HFFc6 (cell line): ENCODE measurements at regions not wholly inside any gene's neighbourhood (a gene's known extent, or its start where the extent isn't known, plus 50 kb on each side); places are given as distances from the start of the nearest gene placed in this dataset.

Experiments
- DNase-seq: peaks from one replicate; pipeline ENCODE4 v3.0.0-alpha.2; 2018
- H3K27ac Mint-ChIP-seq: 2 replicates; pipeline ENCODE4 v1.8.0; 2020; ENCODE audit warnings: mild to moderate bottlenecking, mixed read lengths
- H3K27me3 Mint-ChIP-seq: 2 replicates; pipeline ENCODE4 v1.8.0; 2021; ENCODE audit warnings: mild to moderate bottlenecking, moderate library complexity, mixed read lengths; ENCODE audit not compliant: insufficient read depth
- H3K36me3 Mint-ChIP-seq: 2 replicates; pipeline ENCODE4 v1.8.0; 2021; ENCODE audit warnings: low read depth, mixed read lengths
- H3K4me1 Mint-ChIP-seq: 2 replicates; pipeline ENCODE4 v1.8.0; 2020; ENCODE audit warnings: low read depth, mixed read lengths
- H3K4me3 Mint-ChIP-seq: 2 replicates; pipeline ENCODE4 v1.8.0; 2020; ENCODE audit warnings: mild to moderate bottlenecking, moderate library complexity, mixed read lengths
- H3K9me3 Mint-ChIP-seq: 2 replicates; pipeline ENCODE4 v1.8.0; 2020; ENCODE audit warnings: mild to moderate bottlenecking, mixed read lengths
- TF ChIP-seq, protein P1 (sequence below): fragments of 200-600 bp; sonication (generic); IDR thresholded peaks from 2 replicates; pipeline ENCODE4 v1.5.0; 2021; ENCODE audit warnings: antibody characterized with exemption, mild to moderate bottlenecking

DNA sequence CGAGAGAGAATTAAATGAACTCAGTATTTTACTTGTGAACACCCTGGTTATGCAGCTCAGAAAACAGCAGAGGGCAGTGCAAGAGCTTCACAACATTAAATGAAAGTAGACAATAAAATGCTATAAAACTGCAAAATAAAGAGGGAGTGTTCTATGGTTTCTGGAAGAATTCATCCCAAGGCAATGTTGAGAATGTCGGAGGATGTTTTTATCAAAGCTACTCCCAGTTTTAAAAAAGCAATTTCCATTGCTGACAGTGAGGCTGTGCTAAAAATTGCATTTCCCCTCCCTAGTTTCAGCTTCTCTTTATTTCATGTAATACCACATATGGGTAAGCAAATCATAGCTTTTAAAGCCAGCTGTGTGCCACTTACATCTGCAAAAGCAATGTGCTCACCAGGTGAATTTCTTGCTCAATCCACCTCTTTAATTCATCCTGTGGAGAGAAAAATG is 296.8 kb downstream of the RAB38 start:
- H3K4me3 Mint-ChIP-seq, result no peak overlapping the region
- TF ChIP-seq, protein P1, sequence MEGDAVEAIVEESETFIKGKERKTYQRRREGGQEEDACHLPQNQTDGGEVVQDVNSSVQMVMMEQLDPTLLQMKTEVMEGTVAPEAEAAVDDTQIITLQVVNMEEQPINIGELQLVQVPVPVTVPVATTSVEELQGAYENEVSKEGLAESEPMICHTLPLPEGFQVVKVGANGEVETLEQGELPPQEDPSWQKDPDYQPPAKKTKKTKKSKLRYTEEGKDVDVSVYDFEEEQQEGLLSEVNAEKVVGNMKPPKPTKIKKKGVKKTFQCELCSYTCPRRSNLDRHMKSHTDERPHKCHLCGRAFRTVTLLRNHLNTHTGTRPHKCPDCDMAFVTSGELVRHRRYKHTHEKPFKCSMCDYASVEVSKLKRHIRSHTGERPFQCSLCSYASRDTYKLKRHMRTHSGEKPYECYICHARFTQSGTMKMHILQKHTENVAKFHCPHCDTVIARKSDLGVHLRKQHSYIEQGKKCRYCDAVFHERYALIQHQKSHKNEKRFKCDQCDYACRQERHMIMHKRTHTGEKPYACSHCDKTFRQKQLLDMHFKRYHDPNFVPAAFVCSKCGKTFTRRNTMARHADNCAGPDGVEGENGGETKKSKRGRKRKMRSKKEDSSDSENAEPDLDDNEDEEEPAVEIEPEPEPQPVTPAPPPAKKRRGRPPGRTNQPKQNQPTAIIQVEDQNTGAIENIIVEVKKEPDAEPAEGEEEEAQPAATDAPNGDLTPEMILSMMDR, result peak; percentile 63
- no peaks in the 10 kb centered on the region for H3K27me3 Mint-ChIP-seq
- no peaks in the 10 kb centered on the region for H3K36me3 Mint-ChIP-seq
- DNase-seq, result peak; percentile 42
- no peaks in the 10 kb centered on the region; the same call in 1 of the 2 replicates for H3K4me1 Mint-ChIP-seq
- no peak overlapping the region for H3K27ac Mint-ChIP-seq
- no peaks in the 10 kb centered on the region for H3K9me3 Mint-ChIP-seq

DNA sequence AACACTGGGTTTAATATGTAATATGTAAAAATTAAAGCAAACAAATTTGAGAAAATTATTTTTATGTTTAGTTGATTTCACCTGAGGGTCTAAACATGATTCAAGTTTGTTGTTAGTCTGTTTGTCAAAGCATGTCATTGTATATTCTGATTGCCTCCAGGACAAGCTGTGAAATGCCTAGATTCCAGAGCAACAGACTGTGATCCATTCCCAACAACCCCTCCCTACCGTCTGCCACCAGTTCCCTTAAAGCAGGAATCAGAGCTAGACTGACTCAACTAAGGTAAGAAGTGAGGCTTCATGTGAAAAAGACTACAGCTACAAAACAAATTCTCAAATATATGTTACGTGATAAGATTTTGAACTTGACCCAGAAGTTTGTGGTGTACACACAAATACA is 304.2 kb downstream of the RAB38 start:
- Mint-ChIP-seq H3K36me3 (no peaks in the 10 kb centered on the region), H3K27ac (no peak overlapping the region), H3K27me3 (no peaks in the 10 kb centered on the region; the same call in 1 of the 2 replicates), H3K9me3 (peaks cover 6% of the 10 kb centered on the region; the same call in 1 of the 2 replicates), H3K4me1 (no peaks in the 10 kb centered on the region), H3K4me3 (no peak overlapping the region)
- TF ChIP-seq, protein P1, result no peak
- no peak for DNase-seq

DNA sequence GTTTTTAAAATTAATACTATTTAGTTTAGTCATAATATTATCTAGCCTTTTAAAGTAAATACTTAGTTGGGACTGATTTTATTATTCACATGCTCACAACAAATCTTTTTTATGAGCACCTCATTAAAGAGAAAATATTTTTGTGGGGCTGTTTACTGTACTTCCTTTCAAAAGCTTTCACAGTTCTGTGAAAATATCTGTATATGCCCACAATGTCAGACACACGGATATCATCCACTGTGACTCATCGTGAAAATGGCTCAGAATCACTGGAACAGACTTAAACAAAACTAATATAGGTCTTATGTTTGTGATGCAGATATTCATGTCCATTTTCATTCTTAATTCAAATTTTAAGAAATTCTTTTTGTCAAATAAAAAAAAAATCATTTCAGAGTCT is 305.2 kb downstream of the RAB38 start:
- Mint-ChIP-seq H3K4me1 (no peaks in the 10 kb centered on the region), H3K27me3 (no peaks in the 10 kb centered on the region; the same call in 1 of the 2 replicates), H3K27ac (no peak overlapping the region), H3K4me3 (no peak overlapping the region), H3K36me3 (no peaks in the 10 kb centered on the region), H3K9me3 (peaks cover 6% of the 10 kb centered on the region; the same call in 1 of the 2 replicates)
- TF ChIP-seq, protein P1, result no peak
- DNase-seq, result no peak

DNA sequence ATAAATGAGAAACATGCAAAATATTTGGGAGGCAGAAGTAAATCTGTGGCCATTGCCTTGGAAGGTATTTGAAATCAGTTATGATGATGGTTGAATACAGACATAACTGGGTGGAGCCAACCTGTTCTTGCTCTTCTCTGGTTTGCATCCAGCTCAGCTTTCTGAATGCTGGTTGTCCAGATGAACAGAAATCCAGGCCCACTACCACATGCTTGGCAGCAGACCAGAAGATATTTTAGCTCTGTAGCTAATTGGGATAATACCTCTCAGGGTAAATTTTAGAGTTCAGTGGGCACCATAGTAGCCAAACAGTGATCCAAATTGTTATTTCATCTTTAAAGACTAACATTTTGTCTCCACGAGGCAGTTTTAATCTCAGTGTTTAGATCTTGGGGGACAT is 308.3 kb downstream of the RAB38 start:
- H3K4me1 Mint-ChIP-seq, result no peaks in the 10 kb centered on the region
- TF ChIP-seq, protein P1, result no peak
- DNase-seq, result no peak
- H3K27me3 Mint-ChIP-seq, result no peaks in the 10 kb centered on the region; the same call in 1 of the 2 replicates
- no peak overlapping the region for H3K27ac Mint-ChIP-seq
- H3K4me3 Mint-ChIP-seq, result no peak overlapping the region
- H3K36me3 Mint-ChIP-seq, result no peaks in the 10 kb centered on the region
- peaks cover 9% of the 10 kb centered on the region for H3K9me3 Mint-ChIP-seq

DNA sequence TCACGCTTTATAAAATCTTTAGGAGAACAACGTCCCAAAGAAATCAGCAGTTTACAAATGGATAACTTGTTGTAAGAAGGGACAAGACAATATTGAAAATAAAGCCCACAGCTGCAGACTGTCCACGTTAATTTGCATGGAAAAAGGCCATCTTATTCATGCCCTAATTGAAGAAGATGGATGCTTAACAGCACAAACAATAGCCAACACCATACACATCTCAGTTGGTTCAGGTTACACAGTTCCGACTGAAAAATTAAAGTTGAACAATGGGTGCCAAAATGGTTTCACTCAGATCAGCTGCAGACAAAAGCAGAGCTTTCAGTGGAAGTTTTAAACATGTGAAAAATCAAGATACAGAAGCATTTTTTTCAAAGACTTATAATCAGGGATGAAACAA is 314.2 kb downstream of the RAB38 start:
- no peak overlapping the region for H3K4me3 Mint-ChIP-seq
- peaks cover 7% of the 10 kb centered on the region; the same call in 1 of the 2 replicates for H3K9me3 Mint-ChIP-seq
- no peaks in the 10 kb centered on the region for H3K4me1 Mint-ChIP-seq
- H3K36me3 Mint-ChIP-seq, result no peaks in the 10 kb centered on the region
- H3K27me3 Mint-ChIP-seq, result no peaks in the 10 kb centered on the region
- H3K27ac Mint-ChIP-seq, result no peak overlapping the region
- TF ChIP-seq, protein P1, result no peak
- DNase-seq, result no peak

DNA sequence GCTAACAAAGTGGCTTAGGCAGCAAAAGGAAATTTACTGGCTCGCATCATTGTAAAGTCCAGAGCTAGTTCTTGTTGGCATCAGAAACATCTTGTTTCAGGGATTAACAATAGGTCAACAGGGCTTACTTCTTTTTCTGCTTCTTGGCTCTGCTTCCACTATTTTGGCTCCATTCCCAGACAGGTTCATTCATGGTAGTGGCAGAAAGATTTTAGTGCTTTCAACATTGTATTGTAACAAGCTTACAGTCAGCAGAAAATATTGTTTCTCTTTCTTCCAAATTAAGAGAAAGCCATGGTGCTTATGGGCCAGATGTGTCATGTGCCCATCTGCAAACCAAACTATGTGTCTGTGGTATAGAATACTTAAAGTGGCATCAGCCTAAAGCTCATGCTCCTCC is 315.6 kb downstream of the RAB38 start:
- no peaks in the 10 kb centered on the region for H3K27me3 Mint-ChIP-seq
- no peaks in the 10 kb centered on the region for H3K4me1 Mint-ChIP-seq
- H3K4me3 Mint-ChIP-seq, result no peak overlapping the region
- no peak for DNase-seq
- no peaks in the 10 kb centered on the region for H3K36me3 Mint-ChIP-seq
- TF ChIP-seq, protein P1, result no peak
- H3K9me3 Mint-ChIP-seq, result peaks cover 13% of the 10 kb centered on the region
- no peak overlapping the region for H3K27ac Mint-ChIP-seq
